HepG2 (cell line): ENCODE measurements at regions not wholly inside any gene's neighbourhood (a gene's known extent, or its start where the extent isn't known, plus 50 kb on each side); places are given as distances from the start of the nearest gene placed in this dataset.

Source experiments
- ATAC-seq: fragments of 200-7000 bp; cut with Tn5 transposase; 3 replicates; pipeline ENCODE4 v1.9.1; 2020; ENCODE audit warnings: mild to moderate bottlenecking, moderate library complexity
- BruUV-seq: library from RNA; stranded (reverse); fragments of 400-500 nt; replicated peaks from 2 replicates; lab custom pipeline; 2021; lab: Mats Ljungman, UMichigan
- CTCF ChIA-PET: fragments of 300-600 bp; formaldehyde crosslinking; extraction: SDS; loops from one replicate; lab custom pipeline; 2021; ENCODE audit warnings: low total read pairs, inconsistent platforms, low intra/inter-chr PET ratio; lab: Yijun Ruan, JAX
- POLR2A ChIA-PET: fragments of 350-600 bp; sonication (Branson Sonifier 250); formaldehyde crosslinking; loops from one replicate; lab custom pipeline; 2020; ENCODE audit warnings: antibody characterized with exemption, inconsistent platforms; lab: Yijun Ruan, JAX
- DNase-seq: peaks from one replicate; pipeline ENCODE4 v3.0.0-alpha.2; 2015; ENCODE audit warnings: low spot score
- FAIRE-seq: peaks from 3 replicates; lab custom pipeline; 2011; peaks lifted over from hg19 to GRCh38; lab: Jason Lieb, UNC
- H2AFZ ChIP-seq: one replicate; pipeline ENCODE4 v1.6.1; 2011; ENCODE audit warnings: low read length, inconsistent platforms
- H3K27ac ChIP-seq: fragments of 300-600 bp; 3 replicates; pipeline ENCODE4 v1.8.0; 2011; ENCODE audit warnings: mixed run types, mild to moderate bottlenecking, mixed read lengths, low read length, inconsistent platforms; ENCODE audit not compliant: insufficient read depth; ENCODE audit errors: extremely low read length
- H3K27me3 ChIP-seq, 2 experiments: fragments of 200-600 bp in 1 of 2; 2 replicates in 1 of 2; 3 replicates in 1 of 2; pipeline versions ENCODE4 v1.6.0 to v1.8.0; 2011; ENCODE audit warnings: low read length in 2 of 2, mild to moderate bottlenecking in 2 of 2, moderate library complexity in 2 of 2, inconsistent platforms in 1 of 2; ENCODE audit not compliant: insufficient read depth in 2 of 2, control insufficient read depth in 1 of 2
- H3K36me3 ChIP-seq, 2 experiments: fragments of 200-600 bp in 1 of 2; replicated peaks in 1 of 2; 2 replicates in 1 of 2; 3 replicates in 1 of 2; pipeline versions ENCODE4 v1.5.1 to v1.8.0; 2011; ENCODE audit warnings: low read length in 2 of 2, inconsistent platforms in 1 of 2; ENCODE audit not compliant: insufficient read depth in 2 of 2, control insufficient read depth in 1 of 2
- H3K4me1 ChIP-seq: 2 replicates; pipeline ENCODE4 v1.5.1; 2012; ENCODE audit warnings: low read length, inconsistent platforms; ENCODE audit not compliant: insufficient read depth
- H3K4me2 ChIP-seq: 2 replicates; pipeline ENCODE4 v1.6.0; 2011; ENCODE audit warnings: low read depth, low read length, inconsistent platforms
- H3K4me3 ChIP-seq, 3 experiments: fragments of 200-600 bp in 1 of 3; sonication (generic), shearing (Covaris generic) in 1 of 3; replicated peaks in 1 of 3; 2 replicates each; pipeline ENCODE4 v1.5.1; 2011 to 2016; ENCODE audit warnings: low read length in 3 of 3, inconsistent platforms in 2 of 3, low read depth in 2 of 3, mild to moderate bottlenecking in 2 of 3, control low read depth in 1 of 3, mixed read lengths in 1 of 3; ENCODE audit not compliant: insufficient read depth in 1 of 3
- H3K79me2 ChIP-seq: one replicate; pipeline ENCODE4 v1.6.1; 2011; ENCODE audit warnings: low read length, inconsistent platforms; ENCODE audit not compliant: insufficient read depth
- H3K9ac ChIP-seq: 2 replicates; pipeline ENCODE4 v1.6.0; 2011; ENCODE audit warnings: mild to moderate bottlenecking, low read depth, low read length, inconsistent platforms; ENCODE audit not compliant: insufficient read depth
- H3K9me3 ChIP-seq: 2 replicates; pipeline ENCODE4 v1.5.1; 2012; ENCODE audit warnings: mild to moderate bottlenecking, low read length
- H4K20me1 ChIP-seq: 2 replicates; pipeline ENCODE4 v1.6.0; 2011; ENCODE audit warnings: inconsistent platforms, mild to moderate bottlenecking, low read length, moderate library complexity; ENCODE audit not compliant: insufficient read depth
- ATF4 ChIP-seq, 2 experiments: fragments of 450-650 bp in 1 of 2; sonication (generic) in 1 of 2; formaldehyde crosslinking; IDR thresholded peaks; 2 replicates each; pipeline versions ENCODE4 v1.5.0 to v1.8.0; 2020 to 2022; ENCODE audit warnings: mild to moderate bottlenecking in 1 of 2, missing genetic modification reagents in 1 of 2
- ATF7-NPFF ChIP-seq: sonication (generic); formaldehyde crosslinking; IDR thresholded peaks from 2 replicates; pipeline ENCODE4 v1.8.1; 2023; ENCODE audit warnings: mild to moderate bottlenecking, low read depth, missing genetic modification reagents, moderate library complexity
- CCDC6 ChIP-seq: sonication (generic); formaldehyde crosslinking; IDR thresholded peaks from 2 replicates; pipeline ENCODE4 v1.8.1; 2022; ENCODE audit warnings: mild to moderate bottlenecking, missing genetic modification reagents, moderate library complexity
- MED1 ChIP-seq: sonication (generic); formaldehyde crosslinking; IDR thresholded peaks from 2 replicates; pipeline ENCODE4 v1.4.0; 2020; ENCODE audit warnings: missing genetic modification reagents
- NONO ChIP-seq, 2 experiments: fragments of 450-650 bp in 1 of 2; sonication (generic) in 1 of 2; formaldehyde crosslinking in 1 of 2; IDR thresholded peaks in 1 of 2; conservative IDR thresholded peaks in 1 of 2; 2 replicates each; pipeline versions ENCODE4 v1.6.1 to v1.8.0; 2017 to 2022; ENCODE audit warnings: mild to moderate bottlenecking in 1 of 2, missing genetic modification reagents in 1 of 2, moderate library complexity in 1 of 2
- YEATS2 ChIP-seq: sonication (generic); formaldehyde crosslinking; IDR thresholded peaks from 2 replicates; pipeline ENCODE4 v1.4.0; 2020; ENCODE audit warnings: missing genetic modification reagents, borderline replicate concordance
- ZFP37 ChIP-seq: sonication (generic); formaldehyde crosslinking; IDR thresholded peaks from 2 replicates; pipeline ENCODE4 v1.4.0; 2020; ENCODE audit warnings: missing genetic modification reagents, borderline replicate concordance
- ZNF644 ChIP-seq: IDR thresholded peaks from 2 replicates; pipeline ENCODE4 v1.6.1; 2016; ENCODE audit warnings: low read depth
- ZNF724P ChIP-seq: sonication (generic); formaldehyde crosslinking; IDR thresholded peaks from 2 replicates; pipeline ENCODE4 v1.8.0; 2022; ENCODE audit warnings: missing genetic modification reagents, borderline replicate concordance
- ZUFSP ChIP-seq: sonication (generic); formaldehyde crosslinking; IDR thresholded peaks from 2 replicates; pipeline ENCODE4 v1.9.0; 2021; ENCODE audit warnings: missing genetic modification reagents, mild to moderate bottlenecking, borderline replicate concordance
- WGBS: methylation state at CpG from one replicate; pipeline ENCODE4 v1.1.6; 2017; ENCODE audit warnings: low lambda C conversion rate; 5-methylcytosine and 5-hydroxymethylcytosine counted together
- in situ Hi-C: cut with HindIII; loops from 2 replicates; pipeline ENCODE4 v1.10.0; 2017; ENCODE audit warnings: low pct_unique_long_range_greater_than_20kb; ENCODE audit not compliant: extremely low pct_ligation_motif_present
- intact Hi-C: fragments of 100-400 bp; cut with micrococcal nuclease; formaldehyde crosslinking; loops from one replicate; pipeline ENCODE4 v1.10.0; 2022; ENCODE audit not compliant: unreplicated experiment

- in situ Hi-C loops = no loop called here
- H4K20me1 ChIP-seq = no peaks in the 10 kb centered on the region
- no peak overlapping the region for H3K9ac ChIP-seq
- 7% methylated on average over 2 of the region's 2 CpGs for WGBS
- H2AFZ ChIP-seq = no peak overlapping the region
- DNase-seq (no peak), ATAC-seq (no peak)
- no peaks in the 10 kb centered on the region for H3K27me3 ChIP-seq
- no peak for TF ChIP-seq ATF4 (CRISPR knock-in tag; IDR thresholded peaks at IDR 0.05)
- TF ChIP-seq, all 625 proteins: peak for 0
- Histone ChIP-seq H3K79me2 (no peaks in the 10 kb centered on the region), H3K4me3 (no peak overlapping the region), H3K27ac (no peak overlapping the region), H3K36me3 (no peaks in the 10 kb centered on the region), H3K4me2 (no peak overlapping the region), H3K9me3 (peaks cover 89% of the 10 kb centered on the region), H3K4me1 (no peaks in the 10 kb centered on the region)
- ChIA-PET CTCF (no interaction called here), POLR2A (no interaction called here)
- FAIRE-seq = no peak
- BruUV-seq = no TSS peak
- intact Hi-C loops = no loop called here
These were observed 1117.5 kb downstream of the NCAM2 start for GRCh38 chr21:22115746-22116145.

GRCh38 chr21:22120616-22121266, 1122.5 kb downstream of the NCAM2 start:
- Histone ChIP-seq H3K4me2 (no peak overlapping the region), H3K27ac (no peak overlapping the region), H4K20me1 (no peaks in the 10 kb centered on the region), H3K36me3 (no peaks in the 10 kb centered on the region), H3K4me3 (no peak overlapping the region), H2AFZ (no peak overlapping the region)
- 10% methylated on average over 6 of the region's 14 CpGs for WGBS
- FAIRE-seq (no peak), DNase-seq (no peak), ATAC-seq (no peak)
- in situ Hi-C loops (no loop called here), intact Hi-C loops (no loop called here)
- BruUV-seq = no TSS peak
- POLR2A ChIA-PET = no interaction called here
- TF ChIP-seq ZFP37 (CRISPR knock-in tag) (no peak), ZNF724P (CRISPR knock-in tag) (no peak), ZUFSP (CRISPR knock-in tag) (no peak), ATF7-NPFF (CRISPR knock-in tag) (no peak), YEATS2 (CRISPR knock-in tag) (no peak), ZNF644 (CRISPR knock-in tag) (no peak), CCDC6 (CRISPR knock-in tag) (no peak), NONO (IDR thresholded peaks at IDR 0.05) (no peak), NONO (CRISPR knock-in tag; conservative IDR thresholded peaks at IDR 0.05) (no peak), MED1 (CRISPR knock-in tag) (no peak)
- TF ChIP-seq, all 625 proteins: peak for 0
- H3K79me2 ChIP-seq = no peaks in the 10 kb centered on the region
- no peaks in the 10 kb centered on the region for H3K4me1 ChIP-seq
- H3K9me3 ChIP-seq = peaks cover 87% of the 10 kb centered on the region
- H3K27me3 ChIP-seq = no peaks in the 10 kb centered on the region
- CTCF ChIA-PET = no interaction called here
- no peak overlapping the region for H3K9ac ChIP-seq
